DMS53 treated with DMSO at 0.1 percent for 48 hours (cell line): ENCODE measurements at regions not wholly inside any gene's neighbourhood (a gene's known extent, or its start where the extent isn't known, plus 50 kb on each side); places are given as distances from the start of the nearest gene placed in this dataset.
"Not testable (repeated sequence)": the region's sequence is repeated elsewhere in the genome, so short reads cannot be mapped to it uniquely, and the experiment has no call there.

Experiments
- DNase-seq: peaks from one replicate; lab custom pipeline; 2025; ENCODE audit not compliant: unreplicated experiment; lab: John Stamatoyannopoulos, UW

DNA sequence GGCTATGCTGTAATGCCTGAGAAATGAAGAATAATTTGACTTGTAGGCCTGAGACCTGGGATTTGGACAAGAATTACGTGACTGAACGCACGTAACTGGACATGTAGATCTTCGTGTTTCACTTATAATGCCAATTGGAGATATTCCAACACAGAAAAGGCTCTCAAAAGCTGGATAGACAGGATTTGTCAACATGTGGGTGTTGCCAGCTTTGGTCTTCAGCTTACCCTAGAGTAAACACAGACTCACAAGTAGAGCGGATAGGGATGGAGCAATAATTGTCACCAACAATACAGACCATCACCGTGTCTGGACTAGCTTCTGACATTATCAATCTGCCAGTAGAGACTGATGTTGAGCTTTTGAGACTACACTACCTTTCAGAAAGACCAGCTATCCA lies 1511.0 kb upstream of the ADGRL3 start:
- DNase-seq: peak; percentile 64

- DNase-seq: no peak
Observed at GRCh38 chr4:59695355-59696053, 1504.6 kb upstream of the ADGRL3 start.

GRCh38 chr4:59698041-59698440 lies 1502.1 kb upstream of the ADGRL3 start:
- no peak for DNase-seq

GRCh38 chr4:59700651-59701050 lies 1499.5 kb upstream of the ADGRL3 start:
- no peak for DNase-seq

GRCh38 chr4:59704616-59705015 lies 1495.5 kb upstream of the ADGRL3 start:
- DNase-seq: no peak

GRCh38 chr4:59712470-59712869 lies 1487.7 kb upstream of the ADGRL3 start:
- no peak for DNase-seq

- not testable (repeated sequence) for DNase-seq
Observed at GRCh38 chr4:59724286-59724685, 1475.8 kb upstream of the ADGRL3 start.

DNA sequence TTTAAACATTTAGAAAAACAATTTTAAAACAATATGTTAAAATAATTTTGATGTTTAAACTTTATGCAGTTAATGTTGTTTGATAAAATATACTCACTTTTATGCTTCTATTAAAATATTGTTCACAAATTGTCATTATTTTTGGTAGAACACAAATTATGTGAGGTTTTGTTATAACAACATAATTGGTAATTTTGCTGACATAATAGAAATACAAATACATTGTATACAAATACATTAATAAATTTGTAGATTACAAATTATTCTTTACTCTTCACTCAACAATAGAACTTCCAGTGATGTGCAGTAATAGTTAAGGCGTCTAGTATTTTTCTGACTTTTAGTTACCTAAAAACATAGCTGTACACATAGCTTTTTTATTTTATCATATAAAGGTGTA lies 1472.4 kb upstream of the ADGRL3 start:
- DNase-seq: no peak

DNA sequence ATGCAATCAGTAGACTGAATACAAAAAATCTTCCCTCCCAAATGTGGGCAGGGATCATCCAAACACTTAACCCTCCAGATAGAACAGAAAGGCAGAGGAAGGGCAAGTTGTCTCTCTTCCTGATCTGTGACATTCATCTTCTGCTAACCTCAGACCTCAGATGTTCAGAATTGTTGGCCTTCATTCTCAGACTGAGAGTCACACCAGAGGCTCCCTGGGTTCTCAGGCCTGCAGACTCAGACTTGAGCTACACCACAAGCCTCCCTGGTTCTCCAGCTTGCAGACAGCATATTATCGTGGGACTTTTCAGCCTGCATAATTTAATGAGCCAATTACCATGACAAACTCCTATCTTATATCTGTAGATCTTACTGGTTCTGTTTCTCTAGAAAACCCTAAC lies 1471.6 kb upstream of the ADGRL3 start:
- no peak for DNase-seq

DNA sequence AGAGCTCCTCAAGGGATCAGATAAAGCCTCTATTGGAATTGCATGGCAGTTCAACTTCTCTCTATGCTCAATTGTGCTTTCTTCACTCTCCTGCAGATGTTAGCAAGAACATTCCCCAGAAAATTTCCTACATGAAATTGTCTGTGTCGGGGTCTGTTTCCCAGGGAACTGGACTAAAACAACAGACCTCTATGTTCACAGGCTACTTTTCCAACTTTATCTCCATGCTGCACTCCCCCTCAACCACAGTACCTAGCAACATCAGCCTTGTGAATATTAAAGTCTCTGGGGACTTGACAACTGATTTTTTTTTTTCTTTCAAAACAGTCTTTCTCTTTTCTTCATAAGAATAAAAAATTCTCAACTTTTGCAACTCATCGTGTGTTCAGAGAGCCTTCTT lies 1470.8 kb upstream of the ADGRL3 start:
- DNase-seq: no peak

DNA sequence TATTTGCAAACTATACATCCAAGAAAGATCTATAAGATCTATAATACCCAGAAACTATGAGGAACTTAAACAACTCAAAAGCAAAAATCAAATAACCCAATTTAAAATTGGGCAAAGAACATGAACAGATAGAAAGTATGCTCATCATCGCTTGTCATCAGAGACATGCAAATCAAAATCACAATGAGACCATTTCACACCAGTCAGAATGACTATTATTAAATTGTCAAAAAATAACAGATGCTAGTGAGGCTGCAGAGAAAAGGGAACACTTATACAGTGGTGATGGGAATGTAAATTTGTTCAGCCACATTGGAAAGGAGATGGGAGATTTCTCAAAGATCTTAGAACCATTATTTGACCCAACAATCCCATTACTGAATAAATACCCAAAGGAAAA lies 1451.7 kb upstream of the ADGRL3 start:
- no peak for DNase-seq

DNA sequence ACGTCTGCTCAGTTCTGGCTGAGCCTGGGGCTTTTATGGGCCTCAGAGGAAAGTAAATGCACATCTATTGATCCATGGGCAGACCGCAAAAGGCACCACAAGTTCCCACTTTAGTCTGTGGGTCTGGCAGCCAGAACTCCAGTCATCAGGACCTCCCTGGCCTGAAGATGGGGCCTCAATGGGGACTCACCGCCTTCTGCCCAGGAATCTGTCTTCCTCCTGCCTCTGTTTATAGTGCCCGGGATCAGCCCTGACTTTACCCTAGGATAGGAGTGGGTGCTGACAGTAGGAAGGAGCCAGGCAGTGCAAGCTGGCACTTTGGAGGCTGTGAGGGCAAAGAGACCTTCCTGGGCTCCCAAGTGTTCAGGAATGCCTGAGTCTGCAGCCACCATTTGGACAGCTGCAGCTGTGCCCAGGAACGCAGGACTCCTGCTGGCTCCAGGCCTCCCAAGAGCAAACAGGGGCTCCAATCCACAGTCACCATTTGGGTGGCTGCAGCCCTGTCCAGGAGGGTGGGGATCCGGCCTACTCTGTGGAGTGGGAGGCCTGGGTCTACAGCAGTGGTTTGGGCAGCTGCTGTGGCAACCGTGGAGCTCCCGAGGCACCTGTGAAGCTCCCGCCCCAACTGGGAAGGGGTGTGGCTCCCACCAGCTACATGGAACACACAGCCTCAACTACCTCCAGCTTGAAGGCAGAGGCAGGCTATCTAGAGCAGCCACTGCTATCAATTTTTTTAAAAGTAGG lies 1440.9 kb upstream of the ADGRL3 start:
- no peak for DNase-seq

GRCh38 chr4:59762344-59762743 lies 1437.8 kb upstream of the ADGRL3 start:
- DNase-seq: no peak

GRCh38 chr4:59770601-59771264 lies 1429.4 kb upstream of the ADGRL3 start:
- no peak for DNase-seq

DNA sequence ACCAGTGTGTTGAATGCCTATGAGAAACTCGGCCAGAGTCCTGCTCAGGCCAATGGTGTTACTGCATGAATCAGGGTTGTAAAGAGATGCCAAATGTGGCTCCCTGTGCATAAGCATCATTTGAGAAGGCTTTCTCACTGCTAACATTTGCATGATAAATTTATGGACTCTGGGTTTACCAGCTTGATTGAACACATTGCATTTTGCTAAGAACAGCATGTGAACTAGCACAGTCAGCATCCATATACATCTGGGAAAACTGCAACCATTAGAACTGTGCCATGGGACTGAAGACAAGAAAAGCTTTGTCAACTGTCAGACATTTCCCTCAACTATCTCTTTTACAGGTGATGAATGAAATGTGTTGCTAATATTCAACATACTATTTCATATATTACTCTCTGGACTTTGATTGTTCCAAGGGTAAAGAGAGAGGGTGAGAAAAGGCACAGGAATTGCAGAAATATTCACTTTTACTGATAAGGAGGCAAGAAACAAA lies 1427.4 kb upstream of the ADGRL3 start:
- DNase-seq: no peak

DNA sequence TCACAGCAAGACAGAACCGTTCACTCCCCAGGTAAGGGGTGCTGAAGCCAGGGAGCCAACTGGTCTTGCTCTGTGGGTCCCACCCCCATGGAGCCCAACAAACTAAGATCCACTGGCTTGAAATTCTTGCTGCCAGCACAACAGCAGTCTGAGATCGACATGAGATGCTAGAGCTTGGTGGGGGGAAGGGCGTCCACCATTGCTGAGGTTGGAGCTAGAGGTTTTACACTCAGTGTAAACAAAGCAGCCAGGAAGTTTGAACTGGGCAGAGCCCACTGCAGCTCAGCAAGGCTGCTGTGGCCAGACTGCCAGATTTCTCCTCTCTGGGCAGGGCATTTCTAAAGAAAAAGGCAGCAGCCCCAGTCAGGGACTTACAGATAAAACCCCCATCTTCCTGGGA lies 1419.9 kb upstream of the ADGRL3 start:
- DNase-seq: not testable (repeated sequence)

DNA sequence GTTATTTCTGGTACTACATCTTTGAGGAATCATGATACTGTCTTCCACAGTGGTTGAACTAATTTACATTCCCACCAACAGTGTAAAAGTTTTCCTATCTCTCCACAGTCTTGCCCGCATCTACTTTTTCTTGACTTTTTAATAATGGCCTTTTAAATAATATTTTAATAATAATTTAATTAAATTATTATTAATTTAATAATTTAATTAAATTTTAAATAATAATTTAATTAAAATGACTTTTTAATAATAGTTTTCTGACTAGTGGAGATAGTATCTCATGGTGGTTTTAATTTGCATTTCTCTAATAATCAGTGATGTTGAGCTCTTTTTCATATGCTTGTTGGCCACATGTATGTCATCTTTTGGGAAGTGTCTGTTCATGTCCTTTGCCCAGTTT lies 1395.0 kb upstream of the ADGRL3 start:
- no peak for DNase-seq

- no peak for DNase-seq
Observed at GRCh38 chr4:59814402-59815010, 1385.6 kb upstream of the ADGRL3 start.

- DNase-seq: peak; percentile 28
Observed at GRCh38 chr4:59818656-59819055, 1381.5 kb upstream of the ADGRL3 start.

DNA sequence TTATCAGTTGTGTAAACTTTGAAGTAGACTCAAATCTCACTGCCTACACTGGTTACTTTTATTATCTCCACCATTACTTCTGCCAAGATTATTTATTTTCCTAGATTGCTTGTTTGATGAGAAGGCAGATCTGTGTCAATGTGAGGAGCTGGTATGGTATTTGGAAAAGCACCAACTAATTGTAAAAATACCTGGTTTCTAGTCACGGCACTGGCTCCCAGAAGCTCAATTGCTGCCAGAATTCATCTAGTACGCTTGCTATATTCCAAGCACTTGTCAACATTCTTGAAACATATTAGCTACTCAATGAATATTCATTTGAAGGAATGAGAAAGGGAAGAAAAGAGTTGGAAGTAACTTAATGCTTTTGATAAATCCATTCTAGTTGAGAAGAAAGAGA lies 1376.8 kb upstream of the ADGRL3 start:
- DNase-seq: no peak

- no peak for DNase-seq
Observed at GRCh38 chr4:59825104-59825503, 1375.0 kb upstream of the ADGRL3 start.

DNA sequence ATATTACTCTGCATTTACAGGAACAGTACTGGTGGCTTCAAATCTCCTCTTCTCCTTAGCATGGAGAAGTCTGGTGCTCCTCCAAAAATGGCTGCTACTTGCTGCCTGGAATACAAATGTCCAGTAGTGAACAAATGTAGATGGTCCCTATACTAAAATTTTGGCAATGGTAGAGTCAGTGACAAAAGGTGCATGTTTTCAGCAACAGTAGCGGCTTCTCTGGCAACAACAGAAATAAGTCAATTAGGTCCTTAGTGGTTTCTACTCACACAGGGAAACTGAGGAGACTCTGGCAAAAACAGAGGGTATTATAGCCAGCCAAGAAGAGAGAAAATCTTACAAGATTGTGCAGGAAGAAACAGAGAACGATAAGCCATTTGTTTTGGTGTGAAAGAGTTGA lies 1368.4 kb upstream of the ADGRL3 start:
- no peak for DNase-seq
